GM19238 (cell line): ENCODE measurements at regions not wholly inside any gene's neighbourhood (a gene's known extent, or its start where the extent isn't known, plus 50 kb on each side); places are given as distances from the start of the nearest gene placed in this dataset.
"Not testable (repeated sequence)": the region's sequence is repeated elsewhere in the genome, so short reads cannot be mapped to it uniquely, and the experiment has no call there.

ENCODE experiments used
- DNase-seq: peaks from one replicate; pipeline ENCODE4 v3.0.0; 2011; ENCODE audit warnings: low spot score; ENCODE audit not compliant: insufficient read length

- no peak for DNase-seq
These were observed 900.1 kb downstream of the TTLL7 start for GRCh38 chr1:83098791-83099190.

- no peak for DNase-seq
These were observed 900.8 kb downstream of the TTLL7 start for GRCh38 chr1:83098131-83098530.

- DNase-seq: no peak
These were observed 901.2 kb downstream of the TTLL7 start for GRCh38 chr1:83097715-83098114.

GRCh38 chr1:83095570-83095969, 903.4 kb downstream of the TTLL7 start:
- DNase-seq: no peak

DNA sequence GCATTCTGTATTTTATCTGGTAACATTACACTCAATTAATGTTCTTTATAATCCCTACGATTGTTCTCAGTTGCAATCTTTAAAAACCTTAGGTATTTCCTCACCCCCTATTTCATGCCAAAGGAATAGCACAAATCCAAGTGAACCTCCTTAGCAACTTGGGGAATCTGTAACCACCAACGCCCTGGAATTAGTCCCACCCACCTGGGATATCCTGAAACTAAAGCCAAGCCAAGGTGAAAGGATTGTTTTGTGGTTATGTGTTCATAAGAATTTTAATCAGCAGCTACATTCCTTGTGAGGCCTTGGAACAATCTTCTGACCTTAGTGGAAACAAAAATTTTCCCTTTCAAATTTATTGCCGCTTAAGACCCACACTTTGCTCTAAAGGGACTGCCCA, 908.7 kb downstream of the TTLL7 start:
- DNase-seq: no peak

DNA sequence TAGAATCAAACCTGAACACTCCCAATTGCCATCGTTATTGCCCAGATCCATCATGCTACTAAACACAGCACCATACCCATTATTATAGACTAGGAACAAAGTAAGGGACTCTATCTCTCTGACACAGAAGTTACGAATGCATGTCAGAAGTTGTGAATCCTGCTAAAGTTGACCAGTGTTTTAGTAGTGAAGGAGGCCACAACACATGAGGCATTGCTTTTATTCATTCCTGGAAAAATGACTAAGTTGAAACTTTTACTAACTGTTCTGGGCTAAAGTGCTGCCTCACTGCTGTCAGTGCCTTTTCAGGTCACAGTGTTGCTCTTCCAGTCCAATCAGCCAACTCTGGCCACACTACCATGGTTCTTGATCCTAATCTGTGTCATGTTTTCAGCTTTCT, 911.1 kb downstream of the TTLL7 start:
- no peak for DNase-seq

GRCh38 chr1:83086986-83087512, 911.9 kb downstream of the TTLL7 start:
- no peak for DNase-seq

- no peak for DNase-seq
These were observed 912.6 kb downstream of the TTLL7 start for GRCh38 chr1:83086346-83086745.

- DNase-seq: no peak
These were observed 915.2 kb downstream of the TTLL7 start for GRCh38 chr1:83083589-83084224.

GRCh38 chr1:83077411-83077810, 921.5 kb downstream of the TTLL7 start:
- no peak for DNase-seq

DNA sequence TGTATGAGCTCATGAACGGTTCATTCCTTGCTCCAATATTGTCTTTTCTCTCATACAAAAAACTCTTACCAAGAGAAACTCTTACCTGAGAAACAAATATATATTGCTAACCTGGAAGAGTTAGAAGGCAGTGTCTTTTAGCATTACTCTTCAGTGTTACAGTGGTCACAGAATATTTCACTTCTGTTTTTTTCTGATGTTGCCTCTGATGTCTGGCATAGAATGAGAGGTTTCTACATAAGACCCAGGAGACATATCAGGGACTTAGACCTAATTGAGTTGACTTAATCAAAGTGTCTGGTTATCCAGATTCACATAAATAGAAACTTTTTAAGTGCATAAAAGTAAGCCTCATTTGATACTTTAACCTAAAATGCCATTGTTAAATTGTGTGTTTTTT, 923.8 kb downstream of the TTLL7 start:
- no peak for DNase-seq

- no peak for DNase-seq
These were observed 931.0 kb downstream of the TTLL7 start for GRCh38 chr1:83067954-83068353.

GRCh38 chr1:83065952-83066727, 932.8 kb downstream of the TTLL7 start:
- DNase-seq: no peak

GRCh38 chr1:83064589-83065242, 934.2 kb downstream of the TTLL7 start:
- DNase-seq: no peak

DNA sequence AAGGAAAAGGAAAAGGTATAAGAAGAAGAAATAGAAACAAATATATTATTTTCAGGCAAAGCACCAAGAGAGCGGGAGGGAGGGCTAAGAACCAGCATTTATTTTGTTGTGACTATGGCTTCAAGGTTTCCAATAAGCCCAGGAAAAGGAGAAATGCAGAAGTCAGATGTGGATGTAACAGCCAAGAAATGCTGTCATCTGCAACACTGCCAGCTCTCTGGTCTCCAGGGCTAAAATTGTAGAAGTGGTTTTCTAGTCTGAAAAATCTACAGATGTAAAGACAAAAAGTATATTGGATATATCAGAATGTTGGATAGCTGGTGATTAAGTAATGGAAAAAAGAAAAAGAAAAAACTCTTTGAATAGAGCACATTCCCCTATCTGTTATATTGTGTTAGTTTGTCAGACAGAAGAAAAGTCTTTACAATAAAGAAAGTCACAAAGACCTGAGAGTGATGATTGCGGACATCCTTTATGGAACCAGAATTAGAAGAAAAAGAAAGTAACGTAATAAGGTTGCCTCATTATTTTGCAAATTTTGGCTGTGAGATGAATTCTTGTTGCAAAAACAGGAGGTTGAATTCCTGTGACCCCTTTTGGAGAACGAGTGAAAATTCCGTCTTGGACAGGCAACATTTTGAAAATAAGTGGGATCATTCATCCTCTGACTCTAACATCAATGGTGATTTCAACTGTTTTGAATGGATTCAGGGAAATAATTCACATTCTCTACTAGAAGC, 938.1 kb downstream of the TTLL7 start:
- no peak for DNase-seq

- DNase-seq: no peak
These were observed 938.7 kb downstream of the TTLL7 start for GRCh38 chr1:83060221-83060620.

DNA sequence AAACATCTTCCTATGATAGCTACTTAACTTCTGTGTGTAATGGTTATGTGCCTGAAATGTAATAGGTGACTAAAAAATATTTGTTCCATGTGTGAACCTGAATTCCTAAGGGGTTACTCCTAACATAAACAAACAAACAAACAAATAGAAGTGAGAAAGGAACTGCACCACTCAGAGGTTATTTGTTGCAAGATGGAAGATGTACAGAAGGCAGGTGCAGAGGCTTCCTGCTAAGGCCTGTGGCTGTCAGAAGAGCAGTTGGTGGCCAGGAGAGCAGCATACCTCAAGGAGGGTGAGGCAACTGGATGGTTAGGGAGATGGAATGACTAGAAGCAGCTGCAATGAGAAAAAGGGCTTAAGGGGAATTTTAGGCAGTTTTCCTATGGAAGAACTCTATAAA, 940.6 kb downstream of the TTLL7 start:
- DNase-seq: no peak

GRCh38 chr1:83055391-83056170, 943.4 kb downstream of the TTLL7 start:
- no peak for DNase-seq

GRCh38 chr1:83053446-83053845, 945.5 kb downstream of the TTLL7 start:
- DNase-seq: no peak

GRCh38 chr1:83052865-83053264, 946.1 kb downstream of the TTLL7 start:
- no peak for DNase-seq

DNA sequence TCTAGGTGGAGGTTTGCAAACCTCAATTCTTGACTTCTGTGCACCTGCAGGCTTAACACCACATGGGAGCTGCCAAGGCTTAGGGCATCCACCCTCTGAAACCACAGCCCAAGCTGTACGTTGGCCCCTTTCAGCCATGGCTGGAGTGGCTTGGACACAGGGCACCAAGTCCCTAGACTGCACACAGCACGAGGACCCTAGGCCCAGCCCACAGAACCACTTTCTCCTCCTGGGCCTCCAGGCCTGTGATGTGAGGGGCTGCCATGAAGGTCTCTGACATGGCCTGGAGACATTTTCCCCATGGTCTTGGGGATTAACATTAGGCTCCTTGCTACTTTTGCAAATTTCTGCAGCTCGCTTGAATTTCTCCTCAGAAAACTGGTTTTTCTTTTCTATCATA, 947.9 kb downstream of the TTLL7 start:
- DNase-seq: not testable (repeated sequence)
